Upper lobe of left lung (tissue), 4 donors: ENCODE measurements at regions not wholly inside any gene's neighbourhood (a gene's known extent, or its start where the extent isn't known, plus 50 kb on each side); places are given as distances from the start of the nearest gene placed in this dataset.

ENCODE experiments used
- POLR2A ChIP-seq, 4 donors: fragments of 450-650 bp; IDR thresholded peaks; one replicate each; pipeline ENCODE4 v1.5.1; 2016 to 2017; ENCODE audit warnings: antibody characterized with exemption in 4 of 4, mild to moderate bottlenecking in 2 of 4
- TF ChIP-seq, protein P1 (sequence below), 6 experiments: fragments of 450-650 bp in 4 of 6; fragments of 200-600 bp in 2 of 6; sonication (generic) in 2 of 6; IDR thresholded peaks; one replicate each; pipeline ENCODE4 v1.5.1; 2016 to 2019; ENCODE audit warnings: antibody characterized with exemption in 6 of 6

DNA sequence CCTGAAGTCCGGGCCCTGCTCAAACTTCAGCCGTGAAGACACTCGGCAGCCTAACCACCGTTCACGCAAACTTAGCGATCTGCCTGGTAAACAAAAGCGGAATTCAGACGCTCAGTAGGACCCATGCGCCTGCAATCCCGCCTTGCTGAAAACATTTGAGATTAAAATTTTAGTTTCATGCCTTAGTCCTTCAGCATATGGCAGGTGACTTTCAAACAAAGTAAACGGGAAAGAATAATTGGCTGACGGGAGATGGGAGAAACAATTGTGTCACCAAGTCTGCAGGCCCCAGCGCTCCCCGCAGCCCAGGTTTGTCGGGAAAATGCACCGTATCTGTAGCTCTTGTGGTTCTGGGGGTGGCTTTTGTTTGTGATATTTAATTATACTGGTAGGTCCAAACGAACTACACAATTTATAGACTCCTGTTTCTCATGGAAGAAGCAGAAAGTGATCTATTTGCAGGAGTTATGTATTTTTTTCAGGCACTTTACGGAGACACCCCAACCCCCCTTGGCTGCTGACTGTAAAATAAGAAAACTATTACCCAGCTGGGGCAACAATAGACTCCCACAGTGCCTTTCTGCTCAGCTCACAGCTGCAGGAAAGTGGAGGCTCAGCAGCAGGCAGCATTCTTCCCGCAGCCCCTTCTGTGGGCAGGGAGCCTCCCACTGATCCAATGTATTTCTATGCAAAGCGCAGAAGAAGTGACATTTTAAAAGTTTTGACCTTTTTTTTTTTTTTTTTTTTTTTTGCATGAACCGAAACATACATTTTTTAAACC, 94.8 kb downstream of the SOX1 start:
- TF ChIP-seq, protein P1, sequence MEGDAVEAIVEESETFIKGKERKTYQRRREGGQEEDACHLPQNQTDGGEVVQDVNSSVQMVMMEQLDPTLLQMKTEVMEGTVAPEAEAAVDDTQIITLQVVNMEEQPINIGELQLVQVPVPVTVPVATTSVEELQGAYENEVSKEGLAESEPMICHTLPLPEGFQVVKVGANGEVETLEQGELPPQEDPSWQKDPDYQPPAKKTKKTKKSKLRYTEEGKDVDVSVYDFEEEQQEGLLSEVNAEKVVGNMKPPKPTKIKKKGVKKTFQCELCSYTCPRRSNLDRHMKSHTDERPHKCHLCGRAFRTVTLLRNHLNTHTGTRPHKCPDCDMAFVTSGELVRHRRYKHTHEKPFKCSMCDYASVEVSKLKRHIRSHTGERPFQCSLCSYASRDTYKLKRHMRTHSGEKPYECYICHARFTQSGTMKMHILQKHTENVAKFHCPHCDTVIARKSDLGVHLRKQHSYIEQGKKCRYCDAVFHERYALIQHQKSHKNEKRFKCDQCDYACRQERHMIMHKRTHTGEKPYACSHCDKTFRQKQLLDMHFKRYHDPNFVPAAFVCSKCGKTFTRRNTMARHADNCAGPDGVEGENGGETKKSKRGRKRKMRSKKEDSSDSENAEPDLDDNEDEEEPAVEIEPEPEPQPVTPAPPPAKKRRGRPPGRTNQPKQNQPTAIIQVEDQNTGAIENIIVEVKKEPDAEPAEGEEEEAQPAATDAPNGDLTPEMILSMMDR (IDR thresholded peaks at IDR 0.05): no peak
- no peak for TF ChIP-seq POLR2A (IDR thresholded peaks at IDR 0.05)
